IPS-NIHi7 (cell line): ENCODE measurements at regions not wholly inside any gene's neighbourhood (a gene's known extent, or its start where the extent isn't known, plus 50 kb on each side); places are given as distances from the start of the nearest gene placed in this dataset.
"Not testable (repeated sequence)": the region's sequence is repeated elsewhere in the genome, so short reads cannot be mapped to it uniquely, and the experiment has no call there.

ENCODE experiments used
- DNase-seq: peaks from one replicate; pipeline ENCODE4 v3.0.0; 2012; ENCODE audit warnings: mixed read lengths; ENCODE audit errors: extremely low spot score

DNA sequence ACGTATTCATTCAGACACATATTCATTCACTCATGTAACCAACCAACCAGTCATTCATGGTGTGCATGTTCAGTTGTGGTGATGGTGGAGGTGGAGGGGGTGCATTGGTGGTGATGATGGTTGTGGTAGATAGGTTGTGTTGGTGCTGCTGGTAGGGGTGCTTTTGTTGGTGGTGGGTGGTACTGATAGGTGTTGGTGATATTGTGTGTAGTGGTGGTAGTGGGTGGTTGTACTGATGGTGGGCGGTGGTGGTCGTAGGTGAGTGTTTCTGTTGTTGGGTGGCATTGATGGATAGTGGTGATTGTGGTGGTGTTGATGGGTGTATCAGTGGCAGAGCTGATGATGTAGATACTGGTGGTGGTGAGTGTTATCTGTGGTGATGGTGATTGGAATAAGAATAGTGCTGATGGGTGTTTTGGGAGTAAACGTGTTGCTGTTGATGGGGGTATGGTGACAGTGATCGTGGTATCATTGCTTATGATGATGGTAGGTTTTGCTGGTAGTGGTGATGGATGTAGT, 59.8 kb upstream of the SHB start:
- no peak for DNase-seq

DNA sequence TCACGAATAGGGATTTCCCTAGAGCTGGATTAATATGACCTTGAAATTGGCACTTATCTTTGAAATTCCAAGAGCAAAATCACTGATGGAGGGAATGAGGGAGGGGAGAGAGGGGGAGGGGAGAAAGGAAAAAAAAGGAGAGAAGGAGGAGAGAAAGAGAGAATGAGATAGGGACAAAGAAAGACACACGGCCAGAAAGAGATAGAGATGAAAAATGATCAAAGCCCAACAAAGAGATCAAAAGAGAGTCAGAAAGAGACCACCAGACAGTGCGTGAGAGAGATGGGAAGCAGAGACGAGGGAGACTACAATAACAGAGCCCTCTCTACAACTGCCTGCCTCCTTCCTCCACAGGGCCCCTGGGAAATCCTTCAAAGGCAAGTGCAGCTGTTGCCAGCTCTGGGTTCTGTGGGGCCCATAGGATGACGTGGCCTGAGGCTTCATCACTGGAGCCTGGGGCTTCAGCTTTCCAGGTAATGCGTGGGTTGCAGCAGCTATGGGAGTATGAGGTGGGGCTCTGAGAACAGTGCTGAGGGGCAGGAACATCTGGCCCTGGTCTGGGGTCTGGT, 58.3 kb upstream of the SHB start:
- no peak for DNase-seq

- no peak for DNase-seq
These were observed 57.7 kb upstream of the SHB start for GRCh38 chr9:38126730-38127129.

DNA sequence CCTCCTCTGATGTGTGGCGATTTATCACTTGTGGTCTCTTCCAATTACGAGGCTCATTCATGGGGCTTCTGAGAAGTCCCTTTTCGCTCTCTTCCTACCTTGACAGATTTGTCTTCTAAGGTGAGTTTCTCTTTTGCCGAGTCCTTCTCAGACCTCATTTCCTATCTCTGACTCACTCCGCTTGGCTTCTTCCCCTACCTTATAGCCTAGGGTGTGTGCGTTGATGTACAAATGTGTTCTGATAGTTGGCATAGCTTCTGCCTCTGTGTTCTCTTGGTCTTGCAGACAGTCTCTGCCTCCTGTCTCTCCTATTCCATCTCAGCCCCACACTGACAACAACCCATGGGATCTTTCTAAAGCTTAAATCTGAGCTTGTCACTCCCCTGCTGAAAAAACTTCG, 56.9 kb upstream of the SHB start:
- DNase-seq: no peak

DNA sequence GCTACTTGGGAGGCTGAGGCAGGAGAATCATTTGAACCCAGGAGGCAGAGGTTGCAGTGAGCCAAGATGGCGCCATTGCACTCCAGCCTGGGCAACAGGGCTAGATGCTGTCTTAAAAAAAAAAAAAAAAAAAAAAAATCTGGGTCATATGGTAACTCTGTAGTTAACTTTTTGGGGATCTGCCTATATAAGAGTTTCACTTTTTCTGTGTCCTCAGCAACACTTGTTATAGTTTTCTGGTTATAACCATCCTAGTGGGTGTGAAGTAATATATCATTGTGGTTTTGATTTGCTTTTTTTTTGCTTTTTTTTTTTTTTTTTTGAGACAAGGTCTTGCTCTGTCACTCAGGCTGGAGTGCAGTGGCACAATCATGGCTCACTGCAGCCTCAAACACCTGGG, 54.3 kb upstream of the SHB start:
- DNase-seq: not testable (repeated sequence)

- no peak for DNase-seq
These were observed 51.9 kb upstream of the SHB start for GRCh38 chr9:38120961-38121360.

DNA sequence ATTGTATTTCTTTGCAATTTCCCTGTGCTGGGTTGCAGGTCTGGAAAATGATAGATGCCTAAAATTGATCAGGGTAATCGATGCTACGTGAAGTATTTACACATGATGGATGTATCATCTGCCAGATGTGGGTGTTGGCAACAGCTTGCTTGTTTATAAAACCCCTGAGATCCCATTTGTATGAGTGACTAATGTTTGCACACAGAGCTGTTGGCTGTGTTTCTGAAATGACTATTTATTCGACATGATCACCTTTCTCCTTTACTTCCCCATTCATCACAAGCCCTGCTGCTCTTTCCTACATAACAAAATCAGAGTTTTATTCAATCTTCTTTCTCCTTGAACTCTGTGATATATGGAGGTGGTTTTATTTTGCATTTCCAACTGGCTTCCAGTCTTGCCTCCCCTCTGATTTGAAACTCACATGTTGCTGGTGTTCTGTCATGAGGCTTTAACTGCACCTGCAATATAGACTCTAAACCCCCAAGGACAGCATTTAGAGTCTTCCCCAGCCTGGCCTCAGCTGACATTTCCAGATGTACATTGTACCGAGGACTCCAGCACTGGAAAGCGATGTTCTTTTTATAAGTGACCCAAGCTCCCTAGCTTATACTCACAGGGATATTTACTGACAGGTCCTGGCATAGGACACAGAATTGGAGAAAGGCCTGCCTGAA, 50.7 kb upstream of the SHB start:
- DNase-seq: no peak

DNA sequence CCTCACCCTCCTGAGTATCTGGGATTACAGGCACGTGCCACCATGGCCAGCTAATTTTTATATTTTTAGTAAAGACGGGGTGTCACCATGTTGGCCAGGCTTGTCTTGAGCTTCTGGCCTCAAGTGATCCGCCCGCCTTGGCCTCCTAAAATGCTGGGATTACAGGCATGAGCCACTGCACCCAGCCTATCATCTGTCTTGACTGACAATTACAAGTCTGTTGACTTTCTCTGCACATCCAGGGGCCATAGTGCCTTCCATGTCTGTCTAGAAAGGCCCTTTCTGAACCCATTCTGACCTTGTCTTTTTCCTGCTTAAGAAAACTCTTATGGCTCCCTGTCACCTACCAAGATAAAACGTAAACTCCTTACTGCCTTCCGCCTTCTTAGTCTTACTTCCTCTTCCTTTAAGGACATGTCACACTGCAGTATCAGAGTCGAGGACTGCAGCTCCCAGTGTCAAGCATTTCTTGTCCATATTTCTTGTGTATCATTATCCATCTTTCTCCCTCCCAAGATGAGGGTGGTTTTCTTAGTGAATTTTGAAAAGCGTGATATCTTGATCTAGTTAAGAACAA, 49.9 kb upstream of the SHB start:
- DNase-seq: no peak
